ENCODE measurements at regions not wholly inside any gene's neighbourhood (a gene's known extent, or its start where the extent isn't known, plus 50 kb on each side); places are given as distances from the start of the nearest gene placed in this dataset.

GRCh38 chr16:51938861-51939260, 608.1 kb downstream of the TOX3 start:
- Histone ChIP-seq H3K4me1 (no peaks in the 10 kb centered on the region), H3K9me3 (ENCODE audit: control insufficient read depth, low read length) (no peaks in the 10 kb centered on the region), H3K9ac (no peak overlapping the region), H3K79me2 (no peaks in the 10 kb centered on the region), H3K4me3 (ENCODE audit: low read depth, low read length) (no peak overlapping the region), H3K27ac (no peak overlapping the region), H3K27me3 (ENCODE audit: control insufficient read depth, insufficient read depth, low read length) (no peaks in the 10 kb centered on the region), H2AFZ (no peak overlapping the region), H3K36me3 (ENCODE audit: control insufficient read depth, insufficient read depth, low read length) (no peaks in the 10 kb centered on the region), H3K4me2 (ENCODE audit: low read length) (no peak overlapping the region)
- TF ChIP-seq CTCF (IDR thresholded peaks at IDR 0.05) = no peak

GRCh38 chr16:51937771-51938170, 609.2 kb downstream of the TOX3 start:
- no peak for TF ChIP-seq CTCF (IDR thresholded peaks at IDR 0.05)
- Histone ChIP-seq H3K79me2 (no peaks in the 10 kb centered on the region), H3K27ac (no peak overlapping the region), H3K27me3 (ENCODE audit: control insufficient read depth, insufficient read depth, low read length) (no peaks in the 10 kb centered on the region), H3K9me3 (ENCODE audit: control insufficient read depth, low read length) (no peaks in the 10 kb centered on the region), H3K36me3 (ENCODE audit: control insufficient read depth, insufficient read depth, low read length) (no peaks in the 10 kb centered on the region), H3K4me2 (ENCODE audit: low read length) (no peak overlapping the region), H3K9ac (no peak overlapping the region), H3K4me3 (ENCODE audit: low read depth, low read length) (no peak overlapping the region), H3K4me1 (no peaks in the 10 kb centered on the region), H2AFZ (no peak overlapping the region)

GRCh38 chr16:51936846-51937245, 610.1 kb downstream of the TOX3 start:
- H3K9ac ChIP-seq = no peak overlapping the region
- H3K4me1 ChIP-seq = no peaks in the 10 kb centered on the region
- no peak for TF ChIP-seq CTCF (IDR thresholded peaks at IDR 0.05)
- no peak overlapping the region for H3K4me3 ChIP-seq (ENCODE audit: low read depth, low read length)
- no peak overlapping the region for H3K4me2 ChIP-seq (ENCODE audit: low read length)
- no peaks in the 10 kb centered on the region for H3K79me2 ChIP-seq
- no peaks in the 10 kb centered on the region for H3K27me3 ChIP-seq (ENCODE audit: control insufficient read depth, insufficient read depth, low read length)
- H2AFZ ChIP-seq = no peak overlapping the region
- no peaks in the 10 kb centered on the region for H3K9me3 ChIP-seq (ENCODE audit: control insufficient read depth, low read length)
- no peak overlapping the region for H3K27ac ChIP-seq
- H3K36me3 ChIP-seq (ENCODE audit: control insufficient read depth, insufficient read depth, low read length) = no peaks in the 10 kb centered on the region

GRCh38 chr16:51932317-51932716, 614.6 kb downstream of the TOX3 start:
- no peaks in the 10 kb centered on the region for H3K4me1 ChIP-seq
- H3K9ac ChIP-seq = no peak overlapping the region
- H3K4me2 ChIP-seq (ENCODE audit: low read length) = no peak overlapping the region
- H3K79me2 ChIP-seq = no peaks in the 10 kb centered on the region
- H3K36me3 ChIP-seq (ENCODE audit: control insufficient read depth, insufficient read depth, low read length) = no peaks in the 10 kb centered on the region
- H3K9me3 ChIP-seq (ENCODE audit: control insufficient read depth, low read length) = no peaks in the 10 kb centered on the region
- no peak overlapping the region for H2AFZ ChIP-seq
- H3K27ac ChIP-seq = no peak overlapping the region
- H3K27me3 ChIP-seq (ENCODE audit: control insufficient read depth, insufficient read depth, low read length) = no peaks in the 10 kb centered on the region
- H3K4me3 ChIP-seq (ENCODE audit: low read depth, low read length) = no peak overlapping the region
- TF ChIP-seq CTCF (IDR thresholded peaks at IDR 0.05) = no peak

GRCh38 chr16:51931653-51932052, 615.3 kb downstream of the TOX3 start:
- no peaks in the 10 kb centered on the region for H3K79me2 ChIP-seq
- no peak overlapping the region for H3K27ac ChIP-seq
- TF ChIP-seq CTCF (IDR thresholded peaks at IDR 0.05) = no peak
- H3K4me2 ChIP-seq (ENCODE audit: low read length) = no peak overlapping the region
- no peak overlapping the region for H3K9ac ChIP-seq
- H3K9me3 ChIP-seq (ENCODE audit: control insufficient read depth, low read length) = no peaks in the 10 kb centered on the region
- H3K36me3 ChIP-seq (ENCODE audit: control insufficient read depth, insufficient read depth, low read length) = no peaks in the 10 kb centered on the region
- no peaks in the 10 kb centered on the region for H3K4me1 ChIP-seq
- H3K4me3 ChIP-seq (ENCODE audit: low read depth, low read length) = no peak overlapping the region
- no peaks in the 10 kb centered on the region for H3K27me3 ChIP-seq (ENCODE audit: control insufficient read depth, insufficient read depth, low read length)
- H2AFZ ChIP-seq = no peak overlapping the region
